Neutrophil (primary cell): ENCODE measurements at regions not wholly inside any gene's neighbourhood (a gene's known extent, or its start where the extent isn't known, plus 50 kb on each side); places are given as distances from the start of the nearest gene placed in this dataset.

Experiments used
- H3K27ac ChIP-seq: fragments of 200-600 bp; sonication (generic); 2 replicates; pipeline ENCODE4 v1.5.1; 2016; ENCODE audit warnings: mild to moderate bottlenecking, moderate library complexity
- H3K27me3 ChIP-seq: fragments of 200-600 bp; sonication (generic); 2 replicates; pipeline ENCODE4 v1.6.0; 2016; ENCODE audit warnings: mild to moderate bottlenecking
- H3K36me3 ChIP-seq: fragments of 200-600 bp; sonication (generic); 2 replicates; pipeline ENCODE4 v1.5.1; 2017
- H3K4me1 ChIP-seq, 2 experiments: fragments of 200-600 bp in 1 of 2; sonication (generic) in 1 of 2; 1 replicate in 1 of 2; 2 replicates in 1 of 2; pipeline versions ENCODE4 v1.5.1 to v1.6.1; 2013 to 2016; ENCODE audit warnings: low read depth in 1 of 2, low read length in 1 of 2, mild to moderate bottlenecking in 1 of 2, moderate library complexity in 1 of 2; ENCODE audit not compliant: control insufficient read depth in 1 of 2, insufficient read depth in 1 of 2
- H3K4me3 ChIP-seq, 2 experiments: fragments of 200-600 bp in 1 of 2; sonication (generic) in 1 of 2; 1 replicate in 1 of 2; 2 replicates in 1 of 2; pipeline ENCODE4 v1.5.1; 2013 to 2016; ENCODE audit warnings: low read depth in 1 of 2, low read length in 1 of 2, mild to moderate bottlenecking in 1 of 2, moderate library complexity in 1 of 2
- H3K9me3 ChIP-seq: fragments of 200-600 bp; sonication (generic); 2 replicates; pipeline ENCODE4 v1.5.1; 2016
- TF ChIP-seq, protein P1 (sequence below): fragments of 200-600 bp; sonication (generic); IDR thresholded peaks from 2 replicates; pipeline ENCODE4 v1.5.1; 2016; ENCODE audit warnings: antibody characterized with exemption

DNA sequence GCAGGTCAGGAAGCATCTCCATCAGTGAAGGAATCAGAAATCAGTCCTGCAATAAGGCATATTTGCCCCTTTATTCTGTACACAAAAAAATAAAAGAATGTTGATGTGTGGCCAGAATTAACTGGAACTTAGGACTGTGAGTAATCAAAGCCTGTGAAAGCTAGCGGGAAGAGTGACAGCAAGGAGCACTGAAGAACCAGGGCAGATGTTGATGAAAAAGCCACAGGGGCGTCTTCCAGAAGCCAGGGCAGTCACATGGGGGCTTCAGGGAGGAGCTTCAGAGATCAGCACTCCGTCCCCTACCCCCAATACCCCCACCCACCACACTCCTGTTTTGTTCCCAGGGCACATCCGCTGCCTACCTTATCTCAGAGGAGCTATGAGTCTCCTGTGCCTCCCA lies 502.8 kb downstream of the AJAP1 start:
- TF ChIP-seq, protein P1, sequence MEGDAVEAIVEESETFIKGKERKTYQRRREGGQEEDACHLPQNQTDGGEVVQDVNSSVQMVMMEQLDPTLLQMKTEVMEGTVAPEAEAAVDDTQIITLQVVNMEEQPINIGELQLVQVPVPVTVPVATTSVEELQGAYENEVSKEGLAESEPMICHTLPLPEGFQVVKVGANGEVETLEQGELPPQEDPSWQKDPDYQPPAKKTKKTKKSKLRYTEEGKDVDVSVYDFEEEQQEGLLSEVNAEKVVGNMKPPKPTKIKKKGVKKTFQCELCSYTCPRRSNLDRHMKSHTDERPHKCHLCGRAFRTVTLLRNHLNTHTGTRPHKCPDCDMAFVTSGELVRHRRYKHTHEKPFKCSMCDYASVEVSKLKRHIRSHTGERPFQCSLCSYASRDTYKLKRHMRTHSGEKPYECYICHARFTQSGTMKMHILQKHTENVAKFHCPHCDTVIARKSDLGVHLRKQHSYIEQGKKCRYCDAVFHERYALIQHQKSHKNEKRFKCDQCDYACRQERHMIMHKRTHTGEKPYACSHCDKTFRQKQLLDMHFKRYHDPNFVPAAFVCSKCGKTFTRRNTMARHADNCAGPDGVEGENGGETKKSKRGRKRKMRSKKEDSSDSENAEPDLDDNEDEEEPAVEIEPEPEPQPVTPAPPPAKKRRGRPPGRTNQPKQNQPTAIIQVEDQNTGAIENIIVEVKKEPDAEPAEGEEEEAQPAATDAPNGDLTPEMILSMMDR, result no peak
- no peak overlapping the region for H3K4me3 ChIP-seq
- H3K4me1 ChIP-seq, result no peaks in the 10 kb centered on the region
- no peaks in the 10 kb centered on the region for H3K36me3 ChIP-seq
- H3K9me3 ChIP-seq, result no peaks in the 10 kb centered on the region
- no peak overlapping the region for H3K27ac ChIP-seq
- H3K27me3 ChIP-seq, result no peaks in the 10 kb centered on the region

DNA sequence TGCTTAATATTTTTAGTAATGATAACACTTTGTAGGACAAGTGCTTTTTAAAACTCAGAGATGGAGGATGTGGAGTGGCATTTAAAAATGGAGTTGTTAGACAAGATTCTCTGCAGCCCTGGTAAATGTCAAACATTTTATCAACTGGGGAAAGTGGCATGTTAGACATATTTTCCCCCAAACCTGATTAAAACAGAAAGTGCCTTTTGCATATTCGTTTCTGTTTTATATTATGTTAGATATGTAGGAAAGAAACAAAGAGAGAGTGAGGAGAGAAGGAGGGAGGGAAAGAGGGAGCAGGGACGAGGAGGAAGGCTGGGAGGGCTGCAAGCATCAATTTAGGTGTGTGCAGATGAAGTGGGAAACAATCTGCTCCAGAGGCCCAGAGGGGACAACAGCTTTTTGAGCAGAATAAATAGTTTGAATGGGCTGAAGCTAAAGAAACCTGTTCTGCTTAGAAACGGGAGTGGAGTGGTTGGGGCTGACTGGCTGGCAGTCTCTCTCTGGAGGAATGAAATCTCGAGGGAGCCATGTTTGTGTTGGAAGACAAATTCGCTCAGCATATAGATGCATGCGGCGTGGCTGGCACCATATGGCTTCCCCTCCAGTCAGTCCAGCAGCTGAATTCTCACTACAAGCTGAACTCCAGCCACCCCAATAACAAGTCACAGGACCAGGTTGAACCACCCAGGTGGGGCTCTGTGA lies 502.2 kb downstream of the AJAP1 start:
- no peaks in the 10 kb centered on the region for H3K9me3 ChIP-seq
- TF ChIP-seq, protein P1, result no peak
- H3K4me3 ChIP-seq, result no peak overlapping the region
- no peaks in the 10 kb centered on the region for H3K36me3 ChIP-seq
- H3K4me1 ChIP-seq, result no peaks in the 10 kb centered on the region
- no peak overlapping the region for H3K27ac ChIP-seq
- H3K27me3 ChIP-seq, result no peaks in the 10 kb centered on the region

DNA sequence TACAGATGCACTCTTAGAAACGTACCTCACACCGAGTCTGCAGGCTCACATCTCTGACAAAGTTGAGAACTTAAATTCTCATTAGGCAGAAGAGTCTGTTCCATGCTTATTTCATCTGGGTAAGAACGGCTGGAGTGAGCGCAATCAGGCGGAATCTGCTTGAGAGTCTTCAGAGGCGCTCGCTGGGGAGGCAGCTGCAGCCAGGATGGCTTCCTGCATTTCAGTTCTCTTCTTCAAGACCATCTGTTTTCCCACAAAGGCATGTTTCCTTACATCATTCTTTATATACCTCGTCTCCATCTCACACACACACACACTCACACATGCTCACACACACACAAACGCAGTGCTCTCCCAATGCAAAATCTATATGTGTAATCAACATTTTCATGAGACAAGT lies 497.1 kb downstream of the AJAP1 start:
- Histone ChIP-seq H3K9me3 (no peaks in the 10 kb centered on the region), H3K4me3 (no peak overlapping the region), H3K4me1 (no peaks in the 10 kb centered on the region), H3K27ac (no peak overlapping the region), H3K36me3 (no peaks in the 10 kb centered on the region), H3K27me3 (no peaks in the 10 kb centered on the region)
- TF ChIP-seq, protein P1, result no peak

DNA sequence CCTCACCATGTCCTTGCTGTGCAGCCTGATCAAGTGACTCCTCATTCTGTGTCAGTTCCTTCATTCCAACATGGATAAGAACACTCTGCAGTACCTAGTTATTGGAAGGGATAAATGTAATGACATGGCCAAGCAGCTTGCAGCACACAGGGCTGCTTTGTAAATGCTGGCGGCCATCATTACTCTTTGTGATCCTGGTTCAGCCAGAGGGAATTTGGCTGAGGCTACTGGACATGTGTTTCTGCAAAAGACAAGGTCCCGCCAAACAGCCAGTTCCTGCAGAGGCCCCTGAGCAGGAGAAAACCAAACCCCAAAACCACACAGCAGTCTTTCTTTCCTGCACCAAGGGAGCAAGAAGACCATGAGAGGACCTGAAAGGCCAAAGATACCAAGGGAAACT lies 495.8 kb downstream of the AJAP1 start:
- Histone ChIP-seq H3K9me3 (no peaks in the 10 kb centered on the region), H3K4me1 (no peaks in the 10 kb centered on the region), H3K4me3 (no peak overlapping the region), H3K27me3 (no peaks in the 10 kb centered on the region), H3K27ac (no peak overlapping the region), H3K36me3 (no peaks in the 10 kb centered on the region)
- TF ChIP-seq, protein P1, result no peak

DNA sequence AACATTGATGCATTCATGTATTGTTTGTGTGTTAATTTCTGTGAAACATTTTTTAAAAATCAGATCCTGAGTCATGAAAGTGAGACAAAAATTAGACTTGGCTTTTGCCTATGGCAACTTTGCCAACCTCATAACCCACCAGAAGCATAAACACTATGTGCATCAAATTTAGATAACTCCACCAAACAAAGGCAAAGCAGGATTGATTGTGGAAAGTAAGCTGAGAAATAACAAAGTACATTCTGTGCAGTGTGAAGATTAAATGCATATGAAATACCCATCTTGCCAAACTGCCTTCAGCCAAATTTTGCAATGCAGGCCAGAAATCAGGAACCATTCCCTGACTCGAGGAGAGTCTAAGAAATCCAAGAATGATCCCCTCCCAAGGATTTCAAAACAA lies 493.4 kb downstream of the AJAP1 start:
- Histone ChIP-seq H3K4me3 (no peak overlapping the region), H3K36me3 (no peaks in the 10 kb centered on the region), H3K9me3 (no peaks in the 10 kb centered on the region), H3K27me3 (no peaks in the 10 kb centered on the region), H3K27ac (no peak overlapping the region), H3K4me1 (no peaks in the 10 kb centered on the region)
- TF ChIP-seq, protein P1, result no peak
